IPS-NIHi7 (cell line): ENCODE measurements at regions not wholly inside any gene's neighbourhood (a gene's known extent, or its start where the extent isn't known, plus 50 kb on each side); places are given as distances from the start of the nearest gene placed in this dataset.
"Not testable (repeated sequence)": the region's sequence is repeated elsewhere in the genome, so short reads cannot be mapped to it uniquely, and the experiment has no call there.

Experiments
- DNase-seq: peaks from one replicate; pipeline ENCODE4 v3.0.0; 2012; ENCODE audit warnings: mixed read lengths; ENCODE audit errors: extremely low spot score

DNA sequence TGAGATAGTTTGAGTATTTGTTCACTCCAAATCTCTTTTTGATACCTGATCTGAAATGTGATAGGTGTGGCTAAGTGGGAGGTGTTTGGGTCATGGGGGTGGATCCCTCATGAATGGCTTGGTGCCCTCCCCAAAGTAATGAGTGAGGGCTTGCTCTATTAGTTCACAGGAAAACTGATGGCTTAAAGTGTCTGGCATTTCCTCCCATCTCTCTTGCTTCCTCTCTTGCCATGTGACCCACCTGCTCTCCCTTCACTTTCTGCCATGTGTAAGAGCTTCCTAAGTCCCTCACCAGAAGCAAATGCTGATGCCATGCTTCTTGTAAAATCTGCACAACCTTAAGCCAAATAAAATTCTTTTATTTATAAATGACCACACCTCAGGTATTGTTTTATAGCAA, 61.1 kb downstream of the MAD2L1 start:
- DNase-seq: no peak

DNA sequence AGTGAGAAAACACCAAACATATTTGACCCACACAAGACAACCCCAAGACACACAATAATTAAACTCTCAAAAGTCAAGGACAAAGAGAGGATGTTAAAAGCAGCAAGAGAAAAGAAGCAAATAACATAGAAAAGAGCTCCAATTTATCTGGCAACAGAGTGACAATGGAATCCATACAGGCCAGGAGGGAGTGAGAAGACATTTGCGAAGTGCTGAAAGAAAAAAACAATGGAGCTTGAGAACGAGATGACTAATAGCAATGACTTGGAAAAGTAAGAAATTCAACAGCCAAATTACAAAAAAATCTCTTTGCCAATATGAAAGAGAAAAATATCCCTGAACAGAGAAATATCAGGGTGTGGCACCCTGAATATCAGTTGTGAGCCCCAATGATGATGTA, 61.6 kb downstream of the MAD2L1 start:
- DNase-seq: no peak

DNA sequence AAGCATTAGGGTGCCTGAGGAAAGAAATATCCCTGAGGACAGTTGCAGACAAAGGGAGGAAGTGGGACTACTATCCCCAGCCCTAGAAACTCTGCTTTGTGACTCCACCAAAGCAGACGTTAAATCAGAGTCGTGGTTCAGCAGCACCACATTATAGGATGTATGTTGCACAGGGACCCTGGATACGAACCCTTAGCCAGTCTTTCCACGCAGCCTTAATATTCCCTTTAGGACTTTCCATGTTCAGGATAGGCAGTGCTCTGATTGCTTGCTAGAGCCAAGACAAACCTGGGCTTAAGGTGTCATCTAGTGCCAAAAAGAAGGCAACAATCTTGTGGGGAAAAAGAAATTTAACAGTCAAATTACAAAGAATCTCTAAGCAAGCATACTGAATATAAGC, 62.6 kb downstream of the MAD2L1 start:
- DNase-seq: no peak

DNA sequence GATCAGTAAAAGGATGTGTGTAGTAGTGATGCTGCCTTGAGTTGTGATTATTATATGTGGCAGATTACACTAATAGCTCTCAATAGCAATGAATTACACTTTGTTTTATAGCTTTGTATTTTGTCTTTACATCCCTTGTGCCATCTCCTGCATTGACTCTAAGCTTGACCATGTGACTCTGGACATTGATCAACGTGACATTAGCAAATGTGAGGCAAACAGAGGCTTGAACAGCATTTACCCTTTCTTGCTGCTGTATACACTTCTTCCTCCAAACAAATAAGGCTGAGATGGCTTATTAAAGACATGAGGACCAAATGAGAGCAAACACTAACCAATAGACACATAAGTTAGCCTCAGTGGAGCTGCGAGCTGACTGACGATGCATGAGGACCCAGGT, 63.5 kb downstream of the MAD2L1 start:
- no peak for DNase-seq

- DNase-seq: no peak
Observed at GRCh38 chr4:120001850-120002249, 64.8 kb downstream of the MAD2L1 start.

DNA sequence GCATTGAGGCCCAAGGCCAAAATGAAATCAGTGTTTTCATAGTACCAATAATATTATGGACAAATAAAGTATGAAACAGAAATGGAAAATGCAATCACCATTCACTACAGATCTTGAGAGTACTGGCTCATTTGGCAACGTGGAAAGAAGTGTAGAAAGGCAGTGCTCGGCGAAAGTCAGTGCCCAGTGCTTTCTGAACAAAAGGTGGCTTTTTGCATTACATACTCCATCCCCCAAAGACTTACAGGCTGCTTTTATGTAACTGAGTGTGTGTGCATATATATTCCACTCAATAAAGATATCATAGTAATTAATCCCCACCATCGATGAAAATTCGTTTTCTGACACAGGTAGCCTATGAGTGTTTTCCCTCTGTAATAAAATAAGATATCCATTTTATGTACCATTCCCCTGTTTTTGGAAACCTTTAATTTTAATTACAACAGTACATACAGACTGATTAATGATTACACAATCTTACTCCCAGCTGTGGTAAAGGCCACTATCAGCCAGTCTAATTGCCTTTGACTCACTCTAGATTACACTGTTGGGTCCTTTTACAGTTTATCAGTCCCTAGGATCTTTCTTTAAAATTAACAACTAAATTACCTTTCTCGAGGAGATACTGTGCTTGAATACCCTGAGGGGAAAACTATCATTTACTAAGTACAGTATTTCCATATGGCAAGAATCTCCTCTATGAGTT, 65.9 kb downstream of the MAD2L1 start:
- no peak for DNase-seq

GRCh38 chr4:119996024-119996423, 70.6 kb downstream of the MAD2L1 start:
- DNase-seq: not testable (repeated sequence)

- no peak for DNase-seq
Observed at GRCh38 chr4:119984996-119985395, 81.7 kb downstream of the MAD2L1 start.

DNA sequence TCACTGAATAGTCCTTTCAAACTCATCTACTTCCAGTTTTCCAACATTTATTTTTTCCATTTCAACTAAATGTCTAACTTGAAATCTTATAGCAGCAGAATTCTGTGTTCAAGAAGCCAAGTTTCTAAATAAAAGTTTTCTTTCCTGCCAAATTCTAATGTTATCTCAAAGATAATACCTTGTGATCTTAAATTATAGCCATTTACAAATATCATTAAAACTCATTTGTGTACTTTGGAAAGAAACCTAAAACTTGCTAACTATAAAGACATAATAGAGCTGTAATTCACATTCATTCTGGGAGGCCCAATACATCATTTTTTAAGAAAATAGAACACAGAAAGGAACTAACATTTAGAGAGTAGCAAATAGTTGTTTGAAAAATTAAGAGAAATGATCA, 83.9 kb downstream of the MAD2L1 start:
- no peak for DNase-seq

DNA sequence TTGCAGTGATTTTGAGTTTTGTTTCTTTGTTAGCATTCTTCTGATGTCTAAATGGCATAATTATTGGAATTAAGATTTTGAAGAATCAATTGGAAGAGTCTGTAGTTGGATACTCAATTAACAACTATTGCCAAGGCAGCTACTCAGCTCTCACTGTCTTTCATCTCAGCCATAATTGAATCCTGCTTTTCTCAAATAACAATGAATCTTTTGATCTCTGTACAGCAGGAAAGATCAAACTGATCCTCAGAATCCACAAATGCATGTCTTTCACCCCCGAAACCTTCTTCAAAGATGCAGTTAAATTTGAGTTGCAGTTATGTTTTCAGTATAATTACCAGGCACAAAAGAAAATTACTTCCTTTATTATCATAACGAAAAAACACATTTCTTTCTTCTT, 86.2 kb downstream of the MAD2L1 start:
- no peak for DNase-seq

- DNase-seq: peak; percentile 10
Observed at GRCh38 chr4:119977076-119977940, 89.3 kb downstream of the MAD2L1 start.

- no peak for DNase-seq
Observed at GRCh38 chr4:119971431-119972084, 95.1 kb downstream of the MAD2L1 start.

GRCh38 chr4:119962631-119963030, 104.0 kb downstream of the MAD2L1 start:
- DNase-seq: no peak

DNA sequence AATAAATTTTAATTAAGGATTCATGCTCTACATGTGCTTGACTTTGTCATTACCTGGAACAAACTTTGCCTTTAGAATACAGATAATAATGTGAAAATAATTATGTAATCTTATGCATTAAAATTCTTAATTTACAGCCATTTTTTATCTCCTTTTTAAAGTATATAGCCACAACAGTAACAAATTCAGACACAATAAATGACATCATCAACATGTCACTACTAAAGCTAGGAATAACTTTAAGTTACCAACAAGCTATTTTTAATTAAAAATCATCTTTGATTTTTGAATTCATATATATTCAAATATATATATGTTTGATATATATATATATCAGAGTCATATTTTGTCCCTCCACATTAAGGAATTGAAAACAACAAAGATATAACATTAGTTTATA, 107.7 kb downstream of the MAD2L1 start:
- DNase-seq: no peak

- DNase-seq: no peak
Observed at GRCh38 chr4:119955256-119955655, 111.4 kb downstream of the MAD2L1 start.

GRCh38 chr4:119954487-119954886, 112.2 kb downstream of the MAD2L1 start:
- DNase-seq: not testable (repeated sequence)

DNA sequence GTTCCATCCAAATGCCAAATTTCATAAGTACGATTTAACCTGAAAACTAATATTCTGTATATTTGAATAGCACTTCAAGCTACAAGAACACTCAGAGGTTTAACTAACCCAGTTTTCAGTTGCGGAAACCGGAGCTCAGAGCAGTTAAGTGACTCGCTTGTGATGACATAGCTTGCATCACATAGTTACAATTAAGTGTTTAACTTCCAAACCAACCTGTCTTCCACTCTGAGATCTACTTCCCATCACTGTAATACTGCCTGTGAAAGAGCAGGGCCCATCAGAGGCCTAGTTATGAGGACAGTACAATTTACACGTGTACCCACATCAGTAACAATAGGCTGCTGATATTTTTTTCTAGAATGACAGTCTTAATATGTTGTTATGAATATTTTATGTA, 120.3 kb downstream of the MAD2L1 start:
- DNase-seq: no peak

DNA sequence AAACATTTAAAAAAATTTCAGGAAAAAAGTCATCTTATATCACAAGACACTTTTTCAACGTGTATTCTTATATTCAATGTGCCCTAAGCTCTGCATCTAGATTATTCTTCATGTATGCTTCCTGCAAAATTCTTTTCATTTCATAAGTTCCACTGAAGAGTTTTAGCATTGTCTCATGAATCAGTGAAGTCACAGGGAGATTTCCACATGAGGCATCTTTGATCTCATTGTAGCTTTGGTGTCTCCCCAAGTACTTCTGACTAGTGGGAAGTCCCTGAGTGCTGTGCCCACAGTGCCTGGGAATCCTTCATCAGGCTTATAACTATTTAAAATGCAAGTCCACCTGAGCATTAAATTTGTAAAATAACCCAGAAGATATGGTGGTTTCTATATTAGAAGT, 123.8 kb downstream of the MAD2L1 start:
- DNase-seq: no peak

DNA sequence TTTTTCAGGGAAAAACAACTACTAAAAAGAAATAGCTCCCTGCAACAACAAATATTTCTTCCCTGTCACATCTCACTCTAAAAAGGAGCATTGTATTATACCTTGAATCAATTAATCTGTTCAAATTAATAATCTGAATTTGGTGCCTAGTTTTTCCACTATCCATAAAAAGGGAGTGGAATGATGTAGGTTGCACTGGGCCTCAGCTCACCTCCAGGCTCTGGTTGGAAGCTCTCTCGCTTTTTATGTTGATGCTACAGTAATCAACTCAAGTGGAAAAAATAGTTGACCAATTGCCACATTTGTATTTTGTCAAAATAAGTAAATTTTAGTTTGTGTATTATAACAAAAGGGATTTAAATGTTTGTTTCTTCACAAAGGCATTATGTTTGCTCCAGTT, 126.1 kb downstream of the MAD2L1 start:
- no peak for DNase-seq

GRCh38 chr4:119939071-119939995, 127.3 kb downstream of the MAD2L1 start:
- no peak for DNase-seq

- no peak for DNase-seq
Observed at GRCh38 chr4:119937746-119938145, 128.9 kb downstream of the MAD2L1 start.

- no peak for DNase-seq
Observed at GRCh38 chr4:119933606-119934005, 133.0 kb downstream of the MAD2L1 start.
